Inflammatory macrophage treated with lipopolysaccharide for 4 hours (primary cell): ENCODE measurements at regions not wholly inside any gene's neighbourhood (a gene's known extent, or its start where the extent isn't known, plus 50 kb on each side); places are given as distances from the start of the nearest gene placed in this dataset.

Experiments used
- DNase-seq: peaks from one replicate; pipeline ENCODE4 v3.0.0-alpha.2; 2020

DNA sequence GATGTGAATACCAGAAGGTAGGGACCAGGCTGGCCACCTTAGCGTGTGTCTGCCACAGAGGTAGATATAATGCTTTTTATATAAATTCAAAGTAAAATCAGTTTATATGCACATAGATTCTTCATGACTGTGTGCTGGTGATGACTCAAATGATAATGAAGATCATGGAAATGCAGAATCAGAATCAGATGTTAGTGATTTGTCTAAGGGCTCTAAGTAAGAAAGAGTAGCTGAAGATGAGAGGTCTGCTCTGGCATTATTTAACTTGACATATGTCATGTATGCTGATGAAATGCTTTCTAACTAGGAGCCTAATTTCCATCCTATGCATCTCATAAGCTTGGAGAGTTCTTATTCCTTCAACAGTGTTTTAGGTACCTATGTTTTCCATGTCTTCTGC lies 50.3 kb upstream of the DPH6 start:
- DNase-seq = no peak

DNA sequence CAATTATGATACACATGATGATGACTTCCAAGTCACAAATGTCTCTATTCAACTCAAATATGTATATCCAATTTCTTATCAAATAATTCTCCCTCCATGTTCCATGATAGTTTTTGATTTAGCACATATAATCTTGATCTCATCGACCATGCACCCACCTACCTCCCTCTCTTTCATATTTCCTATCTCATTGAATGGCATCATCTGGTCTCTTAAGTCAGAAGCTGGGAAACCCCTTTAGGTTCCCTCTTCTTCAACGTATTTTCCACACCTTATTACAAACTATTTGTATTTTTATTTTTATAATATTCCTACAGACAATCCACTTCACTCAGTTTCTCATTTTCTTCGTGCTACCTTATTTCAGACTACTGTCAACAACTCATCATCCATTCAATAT lies 56.9 kb upstream of the DPH6 start:
- DNase-seq = peak; percentile 13

DNA sequence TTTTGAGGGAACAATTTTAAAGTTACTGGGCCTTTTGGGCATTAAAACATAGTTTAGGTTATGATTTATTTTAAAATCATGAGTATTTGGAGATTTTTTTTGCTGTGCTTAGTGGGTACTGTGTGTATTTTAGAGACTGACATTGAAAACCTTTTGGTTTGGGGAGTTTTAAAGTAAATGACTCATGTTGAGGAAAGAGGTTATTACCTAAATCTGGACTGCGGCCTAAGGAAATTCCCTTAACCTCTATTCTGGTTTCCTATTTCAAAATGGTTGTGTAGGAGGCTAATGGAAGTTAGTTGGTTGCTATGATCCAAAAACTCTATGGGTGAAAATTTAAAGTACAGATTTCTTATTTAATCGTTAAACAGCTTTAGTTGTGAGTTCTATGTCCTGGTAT lies 57.3 kb upstream of the DPH6 start:
- peak; percentile 61 for DNase-seq

DNA sequence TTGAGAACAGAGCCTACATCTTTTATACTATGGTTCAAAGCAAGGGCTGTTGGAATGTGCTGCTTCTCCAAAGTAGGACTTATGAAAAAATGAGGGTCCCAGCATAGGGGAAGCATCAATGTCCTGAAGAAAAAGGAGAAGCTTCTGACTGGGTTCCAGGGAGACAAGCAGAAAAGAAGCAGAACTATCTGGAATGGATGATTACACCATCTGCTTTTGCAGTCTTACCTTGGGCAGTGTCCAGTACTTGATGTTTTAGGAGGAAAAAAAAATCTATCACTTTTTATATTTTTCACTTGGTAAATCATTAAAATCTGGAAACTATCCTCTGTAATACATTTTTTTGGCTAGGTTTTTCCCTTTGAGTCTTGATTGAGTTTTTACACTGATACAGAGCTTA lies 57.9 kb upstream of the DPH6 start:
- DNase-seq = no peak

DNA sequence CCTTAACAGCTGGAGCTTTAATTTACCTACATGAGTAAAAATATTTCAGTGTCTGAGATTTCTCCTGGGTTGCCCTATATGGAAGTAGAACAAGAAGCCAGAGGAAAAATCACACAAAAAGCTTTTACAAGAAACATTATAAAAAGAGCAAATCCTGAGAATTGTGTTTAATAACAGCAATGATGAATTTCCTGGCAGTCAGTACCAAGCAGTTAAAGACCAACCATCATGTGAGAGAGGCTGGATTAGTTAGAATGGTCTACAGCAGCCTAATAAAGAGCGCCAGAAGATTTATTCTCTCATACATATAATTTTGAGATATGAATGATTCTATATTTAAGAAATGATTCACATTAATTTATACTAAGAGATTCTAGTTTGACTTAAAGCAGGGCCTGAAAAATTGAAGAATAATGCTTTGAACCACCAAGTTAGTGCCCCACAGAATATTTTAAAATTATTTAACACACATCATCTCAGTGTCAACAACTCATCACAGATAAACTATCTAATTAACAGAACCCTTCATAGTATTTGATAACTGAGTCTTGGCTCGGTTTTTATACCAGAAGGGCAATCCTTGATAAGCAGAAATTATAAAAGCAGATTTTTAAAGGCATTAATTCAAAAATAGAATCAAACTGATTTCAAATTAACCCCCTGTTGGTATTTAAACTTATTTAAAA lies 59.9 kb upstream of the DPH6 start:
- no peak for DNase-seq

DNA sequence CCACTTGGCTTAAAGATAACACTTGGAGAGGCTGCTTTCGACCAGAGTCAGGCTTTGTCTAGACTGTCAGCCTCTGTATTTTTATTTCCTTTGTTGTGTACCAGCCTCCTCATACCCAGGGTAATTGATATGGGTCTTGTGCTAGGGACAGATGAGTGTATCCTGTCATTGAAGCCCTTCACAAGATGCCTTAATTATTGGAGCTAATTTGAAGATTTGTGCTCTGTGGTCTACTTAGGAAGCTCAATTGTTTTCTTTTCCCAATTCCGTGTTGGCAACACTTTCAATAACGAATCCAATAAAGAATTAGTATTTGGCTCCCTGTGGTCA lies 60.5 kb upstream of the DPH6 start:
- DNase-seq = no peak

DNA sequence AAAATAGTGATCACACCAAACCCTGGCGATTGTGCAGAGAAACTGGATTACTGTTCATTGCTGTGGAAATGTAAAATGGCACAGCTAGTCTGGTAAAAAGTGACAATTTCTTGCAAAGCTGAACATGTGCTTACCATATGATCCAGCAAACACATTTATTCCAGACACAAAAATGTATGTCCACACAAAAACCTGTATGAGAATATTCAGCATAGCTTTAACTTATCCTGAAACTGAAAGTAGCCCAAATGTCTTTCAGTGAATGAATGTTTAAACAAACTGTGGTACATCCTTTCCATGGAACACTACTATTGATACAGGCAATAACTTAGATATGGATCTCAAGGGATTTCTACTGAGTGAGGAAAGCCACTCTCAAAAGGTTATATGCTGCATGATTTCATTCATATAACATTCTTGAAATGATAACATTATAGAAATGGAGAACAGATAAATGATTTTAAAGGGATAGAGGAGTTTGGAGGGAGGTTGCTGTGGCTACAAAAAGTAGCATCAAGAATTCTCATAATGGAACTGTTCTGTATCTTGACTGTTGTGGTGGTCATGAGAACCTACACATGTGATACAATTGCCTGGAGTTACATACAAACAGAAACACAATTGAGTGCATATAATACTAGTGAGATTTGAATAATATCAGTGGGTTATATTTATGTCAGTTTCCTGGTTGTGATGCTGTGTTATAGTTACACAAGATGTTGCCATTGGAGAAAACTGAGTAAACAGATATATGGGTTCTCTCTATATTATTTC lies 70.7 kb upstream of the DPH6 start:
- DNase-seq = no peak

DNA sequence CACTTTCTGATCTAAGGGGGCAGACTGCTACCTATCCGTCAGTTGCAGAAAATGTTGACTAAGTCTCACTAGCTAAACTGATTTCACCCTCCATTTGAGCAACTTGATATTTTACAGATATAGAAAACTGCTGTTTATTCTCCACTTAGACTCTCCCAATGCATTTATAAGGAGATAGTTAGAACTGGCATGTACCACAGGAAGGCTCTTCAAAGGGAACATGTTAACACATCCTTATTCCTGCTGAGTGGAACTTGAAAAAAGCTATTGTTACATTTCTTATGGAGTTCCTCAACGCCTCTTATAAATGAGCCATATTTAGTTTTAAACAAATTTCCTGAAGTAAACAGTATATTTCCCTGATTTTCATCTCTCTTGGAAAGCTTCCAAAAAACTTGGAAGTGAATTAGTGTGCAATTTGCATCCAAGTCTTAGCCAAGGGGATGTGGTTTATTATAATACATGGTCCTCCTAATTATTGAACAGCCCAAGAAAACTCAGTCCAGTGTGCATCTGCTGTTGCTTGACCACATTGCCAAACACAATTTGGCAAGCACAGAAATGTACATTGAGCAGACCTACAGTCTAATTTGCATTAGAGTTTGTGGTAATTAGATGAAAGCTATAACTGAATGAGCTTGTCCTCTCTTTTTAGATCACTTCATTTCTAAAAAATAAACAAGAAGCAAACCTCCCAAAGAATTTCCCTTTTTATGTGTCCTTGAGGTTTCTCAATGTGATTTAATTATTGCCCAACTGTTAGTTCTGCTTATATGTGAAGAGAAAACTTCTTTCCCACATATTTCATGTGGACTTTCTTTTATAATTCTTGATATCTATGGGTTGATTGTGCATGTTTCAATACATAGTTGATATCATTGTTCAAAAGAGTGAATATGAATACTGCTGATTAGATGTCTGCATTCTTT lies 72.6 kb upstream of the DPH6 start:
- peak; percentile 76 for DNase-seq

DNA sequence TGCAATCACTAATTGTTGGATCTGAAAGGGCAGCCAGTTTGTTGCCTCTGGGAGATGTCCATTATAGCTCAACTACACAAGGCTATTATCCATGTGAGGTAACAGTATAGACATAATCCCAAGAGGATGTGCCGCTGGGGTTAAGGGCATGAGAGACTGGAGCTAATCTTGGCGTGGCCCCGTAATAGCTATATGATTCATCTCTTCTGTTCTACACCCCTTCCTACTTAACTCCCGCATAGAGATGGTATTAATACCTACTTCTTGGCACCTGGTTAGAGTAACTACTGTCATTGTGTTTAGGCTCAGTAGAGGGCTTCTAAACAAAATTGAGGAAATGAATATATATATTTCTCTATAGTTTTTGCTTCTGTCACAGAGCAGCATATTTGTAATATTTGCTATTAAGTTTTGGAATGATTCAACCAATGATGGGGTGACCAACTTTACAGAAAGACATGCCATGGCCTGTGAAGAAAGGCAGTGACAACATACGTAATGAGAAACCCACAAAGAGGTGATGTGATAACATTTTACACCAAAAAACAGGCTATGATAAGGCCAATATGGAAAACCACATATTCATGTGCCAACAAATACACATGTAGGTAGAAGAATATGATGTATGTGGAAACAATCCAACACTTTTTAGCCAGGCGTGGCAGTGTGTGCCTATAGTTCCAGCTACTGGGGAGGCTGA lies 76.8 kb upstream of the DPH6 start:
- no peak for DNase-seq

DNA sequence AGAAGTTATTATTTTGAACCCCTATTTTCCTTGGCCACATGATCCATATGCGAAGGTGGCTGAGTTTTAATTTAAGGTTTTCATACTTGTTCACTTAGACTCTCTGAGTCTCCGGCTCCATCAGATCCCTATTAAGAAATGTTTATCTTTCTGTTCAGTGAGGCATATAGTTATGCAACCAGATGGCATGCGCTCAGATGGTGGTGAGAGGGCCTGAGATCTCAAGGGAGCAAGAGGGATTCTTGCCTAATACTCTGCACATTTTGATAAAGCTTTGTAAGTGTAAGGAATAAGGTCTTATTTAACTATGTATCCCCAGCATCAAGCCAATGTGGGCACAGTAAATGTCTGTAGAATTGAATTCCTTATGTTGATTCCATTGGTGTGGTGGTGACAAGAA lies 78.9 kb upstream of the DPH6 start:
- DNase-seq = no peak

DNA sequence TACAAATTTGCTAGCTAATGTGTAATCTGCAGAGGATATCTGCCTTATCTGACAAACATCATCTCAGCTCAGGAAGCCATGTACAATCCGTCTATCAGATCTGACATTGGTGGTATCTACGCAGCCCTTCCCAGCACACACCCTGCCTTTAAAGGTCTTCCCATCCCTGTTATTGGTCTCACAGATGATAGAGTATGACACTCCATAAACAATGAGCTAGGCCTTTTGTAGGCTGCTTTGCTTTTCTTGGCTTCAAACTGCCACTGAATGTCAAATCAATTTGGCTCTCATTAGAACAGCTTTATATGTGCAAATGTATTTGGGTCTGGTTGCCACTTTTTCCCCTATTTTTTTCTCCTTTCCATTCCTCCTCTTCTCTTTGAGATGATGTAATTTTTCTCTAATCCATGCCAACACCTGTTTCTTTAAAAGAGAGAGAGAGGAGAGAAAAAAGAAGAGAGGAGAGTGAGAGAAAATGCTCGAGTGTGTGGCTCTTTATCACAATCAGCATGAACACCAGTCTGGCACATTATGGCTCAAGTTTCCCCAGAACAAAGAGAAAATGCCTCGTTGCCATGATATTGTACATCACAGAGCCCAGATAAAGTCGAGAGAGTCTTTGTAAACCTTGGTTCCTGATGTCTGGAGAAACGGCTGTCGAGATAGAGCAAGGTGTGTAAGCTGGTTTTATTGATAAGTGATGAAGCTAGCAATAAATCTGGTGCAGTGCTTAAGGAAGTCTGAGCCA lies 80.8 kb upstream of the DPH6 start:
- no peak for DNase-seq

DNA sequence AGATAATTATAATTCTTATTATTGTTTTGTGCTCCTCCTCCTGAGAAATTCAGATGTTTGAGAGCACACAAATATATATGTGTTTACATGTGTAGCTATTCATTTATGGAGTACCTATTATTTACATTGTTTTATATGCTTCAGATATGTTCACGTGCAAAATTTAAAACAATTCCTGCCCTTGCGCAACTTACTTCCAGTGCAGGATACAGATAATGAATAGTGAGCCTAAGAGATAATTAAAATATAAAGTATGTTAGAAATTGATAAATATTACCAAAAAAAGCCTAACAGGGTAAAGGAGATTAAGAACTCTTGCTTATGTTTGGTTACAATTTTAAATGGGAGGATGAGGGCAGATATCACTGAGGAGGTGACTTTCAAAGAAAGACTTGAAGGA lies 81.7 kb upstream of the DPH6 start:
- DNase-seq = no peak

DNA sequence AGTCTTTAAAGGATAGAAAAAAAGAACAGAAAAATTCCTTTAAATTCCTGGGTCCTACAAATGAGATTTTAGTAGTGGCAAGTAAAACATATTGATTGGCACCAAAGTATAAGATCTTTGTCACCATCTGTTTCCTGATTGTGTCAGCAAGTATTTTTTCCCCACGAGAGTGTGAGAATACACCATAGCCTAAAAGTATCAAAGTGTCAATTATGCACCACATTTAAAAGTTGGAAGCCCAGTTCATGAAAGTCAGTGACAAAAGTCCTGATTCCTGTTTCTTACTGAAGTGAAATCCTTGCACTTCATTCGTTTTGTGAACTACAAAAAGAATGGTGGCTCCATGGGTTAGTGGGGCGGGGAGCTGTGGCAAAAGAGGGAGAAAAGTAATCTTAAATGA lies 83.8 kb upstream of the DPH6 start:
- no peak for DNase-seq

DNA sequence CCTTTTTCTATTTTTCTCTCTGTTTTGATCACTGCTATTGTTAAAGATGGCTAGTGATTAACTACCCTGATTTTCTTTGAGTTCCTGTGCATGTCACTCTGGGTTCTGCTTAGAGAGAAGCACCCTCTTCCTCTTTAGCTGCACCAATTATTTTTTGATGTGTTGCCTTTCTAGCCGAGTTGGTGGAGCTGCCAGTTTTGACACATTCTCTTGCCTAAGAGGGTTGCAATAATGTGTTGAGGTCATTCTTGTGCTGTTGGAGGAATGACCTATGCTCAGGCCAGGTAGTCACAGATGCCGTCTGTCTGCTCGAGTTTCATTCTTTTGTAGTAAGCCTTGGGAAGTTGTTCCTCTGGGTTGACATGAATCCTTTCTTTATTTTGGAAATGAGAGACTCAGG lies 84.6 kb upstream of the DPH6 start:
- peak; percentile 58 for DNase-seq

DNA sequence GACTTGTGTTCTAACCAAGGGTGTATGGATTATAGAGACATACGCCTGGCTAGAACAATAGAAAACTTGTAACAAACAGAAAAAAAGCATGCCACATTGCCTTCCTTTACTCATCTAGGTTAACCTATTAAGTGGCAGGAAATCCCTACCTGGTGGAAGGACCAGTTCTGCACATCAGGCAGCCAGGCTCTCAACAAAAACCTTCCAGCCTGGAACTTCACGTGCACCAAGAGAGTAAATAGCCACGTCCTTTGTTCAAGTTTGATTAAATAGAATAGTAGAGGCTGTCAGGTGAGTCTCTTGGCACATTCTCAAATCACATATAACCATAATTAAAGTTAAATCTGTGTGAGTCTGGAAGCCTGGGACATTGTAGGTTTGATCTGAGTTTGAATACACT lies 85.0 kb upstream of the DPH6 start:
- no peak for DNase-seq

DNA sequence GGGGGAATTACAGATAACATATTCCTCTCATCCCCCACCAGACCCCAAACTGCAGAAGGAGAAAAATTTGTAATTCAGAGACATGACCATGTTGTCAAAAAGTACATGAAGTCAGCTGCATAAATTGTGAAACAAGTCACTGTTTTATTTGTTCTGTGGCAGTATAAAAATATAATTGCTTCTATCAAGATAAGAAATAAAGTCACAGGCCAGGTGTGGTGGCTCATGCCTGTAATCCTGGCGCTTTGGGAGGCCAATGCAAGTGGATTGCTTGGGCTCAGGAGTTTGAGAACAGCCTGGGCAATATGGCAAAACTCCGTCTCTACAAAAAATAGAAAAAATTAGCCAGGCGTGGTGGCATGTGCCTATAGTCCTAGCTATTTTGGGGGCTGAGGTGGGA lies 87.7 kb upstream of the DPH6 start:
- DNase-seq = no peak

DNA sequence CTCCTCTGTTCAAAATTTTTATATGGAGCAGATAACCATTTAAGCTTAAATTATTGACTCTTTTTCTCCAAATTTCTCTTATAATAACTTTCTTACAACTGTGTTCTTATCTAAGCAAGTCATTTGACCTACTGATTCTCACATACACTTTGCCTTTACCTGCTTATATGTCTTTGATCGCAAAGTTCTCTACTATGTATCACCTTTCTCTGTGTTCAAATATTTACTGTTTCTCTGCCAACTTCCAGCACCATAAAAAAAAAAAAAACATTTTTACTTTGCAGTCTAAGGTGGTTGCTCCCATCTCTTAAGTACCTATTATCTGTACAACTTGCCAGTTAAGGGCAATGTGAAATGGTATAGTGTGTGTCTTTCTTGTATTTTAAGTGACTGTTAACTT lies 100.8 kb upstream of the DPH6 start:
- no peak for DNase-seq

DNA sequence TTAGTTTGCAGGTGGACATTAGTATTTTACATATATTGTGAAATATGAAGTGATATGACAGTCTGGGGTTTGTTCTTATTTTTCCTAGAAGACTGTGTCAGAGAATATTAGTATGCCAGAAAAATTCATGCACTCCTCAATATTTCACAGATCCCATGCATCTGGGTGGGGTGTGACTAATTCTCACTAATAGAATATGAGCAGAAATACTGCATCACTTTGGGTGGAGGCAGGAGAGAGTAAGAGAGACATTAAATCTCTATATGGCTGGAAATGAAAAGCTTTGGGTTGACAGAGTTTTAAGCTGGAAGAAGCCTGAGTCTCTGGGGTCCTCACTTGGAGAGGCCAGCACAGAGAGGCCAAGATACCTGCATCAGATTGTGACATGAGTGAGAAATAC lies 101.3 kb upstream of the DPH6 start:
- DNase-seq = no peak

DNA sequence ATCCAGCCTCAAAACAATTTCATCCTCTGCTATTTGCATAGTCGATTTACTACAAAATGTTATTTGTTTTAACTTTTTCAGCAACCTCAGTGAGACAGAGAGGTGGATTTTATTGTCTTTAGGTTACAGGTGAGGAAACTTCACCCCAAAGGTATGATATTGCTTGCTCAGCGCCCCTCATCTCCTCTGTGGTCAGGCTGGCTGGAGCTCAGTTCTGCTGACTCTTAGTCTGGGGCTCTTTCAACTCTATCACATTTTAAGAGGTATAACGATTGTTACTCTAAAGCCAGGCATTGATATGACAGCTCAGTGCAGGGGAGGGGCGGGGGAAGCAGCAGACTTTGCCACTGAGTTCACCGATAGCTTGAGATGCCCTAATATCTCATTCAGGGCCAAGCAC lies 103.0 kb upstream of the DPH6 start:
- no peak for DNase-seq

DNA sequence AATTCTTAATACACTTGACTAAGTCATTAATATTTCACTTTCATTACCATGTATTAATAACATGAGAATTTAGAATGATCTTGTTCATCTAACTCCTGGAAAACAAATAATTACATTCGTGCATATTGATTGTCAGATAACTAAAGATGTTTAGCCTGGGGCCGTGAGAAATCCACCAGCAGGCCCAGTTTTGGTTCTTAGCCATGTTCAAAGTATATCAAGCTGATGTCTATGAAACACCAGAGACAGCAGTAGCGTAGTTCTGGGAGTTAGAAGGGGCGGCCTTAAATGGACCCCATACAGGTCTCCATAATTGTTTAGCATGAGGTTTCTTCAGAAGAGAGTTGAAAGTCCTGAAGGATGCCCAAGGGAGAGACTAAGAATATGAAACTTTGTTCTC lies 103.6 kb upstream of the DPH6 start:
- no peak for DNase-seq

DNA sequence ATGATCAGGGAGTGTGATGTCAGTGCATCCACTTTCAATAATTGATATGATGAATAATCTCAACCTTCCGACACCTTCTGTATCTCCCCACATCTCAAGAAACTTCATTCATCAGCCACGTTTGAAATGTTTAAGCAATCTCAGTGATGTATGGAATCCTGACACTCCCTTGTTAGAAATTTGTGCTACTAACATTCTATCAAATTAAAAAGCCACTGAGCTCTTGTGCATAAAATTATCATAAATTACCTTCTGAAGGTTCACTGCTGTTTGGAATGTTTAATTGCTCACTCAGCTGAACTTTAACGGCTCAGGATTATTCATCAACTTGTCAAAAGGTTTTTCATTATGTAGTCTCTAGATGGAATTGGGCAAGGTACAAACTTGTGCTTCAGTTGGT lies 108.4 kb upstream of the DPH6 start:
- no peak for DNase-seq

DNA sequence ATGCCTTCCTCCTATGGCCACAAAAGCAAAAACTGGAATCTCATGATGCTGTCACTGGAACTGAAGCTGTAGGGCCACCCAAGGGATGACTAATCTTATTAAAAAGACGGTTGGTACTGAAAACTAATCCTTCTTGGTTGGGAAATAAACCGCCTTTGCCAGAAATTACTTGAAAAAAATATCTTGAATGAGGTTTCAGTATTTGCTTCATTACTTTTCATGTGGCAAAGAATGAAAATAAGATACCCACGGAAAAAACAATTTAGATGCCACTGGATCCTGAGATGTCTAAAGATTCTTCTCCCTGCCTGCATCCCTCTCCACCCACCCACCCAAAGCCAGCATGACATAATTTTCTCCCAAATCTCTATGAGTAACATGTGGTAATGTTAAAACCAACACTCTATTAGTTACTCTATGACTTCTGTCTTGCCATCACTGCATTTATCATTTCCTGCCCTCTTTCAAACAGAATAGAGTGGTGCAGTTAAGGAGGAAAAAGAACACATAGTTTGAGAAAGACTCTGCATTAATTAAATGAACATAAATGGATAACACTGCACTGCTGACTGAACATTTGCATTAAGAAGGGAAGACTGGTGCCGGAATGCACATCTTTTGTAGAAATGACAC lies 111.8 kb upstream of the DPH6 start:
- DNase-seq = no peak
